ENCODE measurements at regions not wholly inside any gene's neighbourhood (a gene's known extent, or its start where the extent isn't known, plus 50 kb on each side); places are given as distances from the start of the nearest gene placed in this dataset.
"Not testable (repeated sequence)": the region's sequence is repeated elsewhere in the genome, so short reads cannot be mapped to it uniquely, and the experiment has no call there.

DNA sequence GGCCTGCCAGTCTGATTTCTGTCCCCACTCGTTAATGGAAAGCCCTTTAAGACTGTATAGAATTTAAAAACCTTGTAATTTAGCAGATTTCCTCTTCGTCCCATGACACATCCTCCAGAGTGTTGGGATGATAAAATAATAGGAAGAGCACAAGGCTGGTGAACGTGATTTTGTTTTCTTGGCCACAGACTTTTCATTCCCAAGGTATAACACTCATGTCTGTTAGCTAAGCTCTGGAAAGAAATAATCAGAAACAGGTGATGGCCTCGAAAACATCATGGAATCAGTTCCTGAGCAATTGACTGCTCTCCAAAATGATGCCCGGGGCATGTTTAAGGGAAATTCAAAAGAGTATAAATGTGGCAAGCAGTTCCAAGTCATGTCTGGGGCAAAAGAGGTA, 337.8 kb upstream of the TCF4 start:
- ATAC-seq = no peak

- no peak for ATAC-seq
These were observed 332.1 kb upstream of the TCF4 start for GRCh38 chr18:55920063-55920462.

- ATAC-seq = no peak
These were observed 330.5 kb upstream of the TCF4 start for GRCh38 chr18:55918444-55918843.

GRCh38 chr18:55912919-55913318, 324.9 kb upstream of the TCF4 start:
- no peak for ATAC-seq

DNA sequence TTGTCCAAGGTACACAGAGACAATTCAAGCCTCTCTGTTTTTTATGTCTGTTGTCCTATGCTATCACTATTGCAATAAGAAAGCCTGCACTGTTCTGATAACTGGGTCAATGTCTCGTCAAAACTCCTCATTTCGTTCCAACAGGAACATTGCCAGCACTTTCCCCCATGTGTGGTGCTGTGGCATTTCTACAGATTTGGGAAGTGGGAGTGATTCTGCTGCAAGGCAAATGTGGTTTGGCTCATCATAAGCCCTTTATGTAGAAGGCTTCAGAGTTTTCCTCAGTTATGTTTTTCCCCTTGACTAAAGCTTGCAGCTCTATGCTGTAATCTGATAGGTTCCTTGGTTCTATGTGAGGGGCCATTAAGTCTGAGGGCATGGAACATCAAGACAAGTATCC, 324.1 kb upstream of the TCF4 start:
- no peak for ATAC-seq

DNA sequence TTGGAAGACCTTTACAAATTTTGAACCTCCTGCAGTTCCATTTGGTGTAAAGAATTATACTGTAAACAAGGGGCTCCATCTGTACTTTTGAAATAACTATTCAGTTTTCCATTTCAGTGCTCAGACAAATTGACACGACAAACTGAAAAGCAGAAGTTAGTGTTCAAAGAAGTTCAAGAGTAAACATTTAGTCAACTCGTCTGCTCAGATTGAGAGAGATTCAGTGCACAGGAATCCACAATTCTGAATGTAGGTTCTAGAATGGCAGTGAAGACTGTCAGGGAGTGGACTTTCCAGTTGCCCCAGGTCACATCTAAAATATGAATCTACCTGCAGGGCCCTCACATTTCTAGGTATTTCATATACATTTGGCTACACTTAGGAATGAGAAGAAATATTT, 322.3 kb upstream of the TCF4 start:
- ATAC-seq = no peak

DNA sequence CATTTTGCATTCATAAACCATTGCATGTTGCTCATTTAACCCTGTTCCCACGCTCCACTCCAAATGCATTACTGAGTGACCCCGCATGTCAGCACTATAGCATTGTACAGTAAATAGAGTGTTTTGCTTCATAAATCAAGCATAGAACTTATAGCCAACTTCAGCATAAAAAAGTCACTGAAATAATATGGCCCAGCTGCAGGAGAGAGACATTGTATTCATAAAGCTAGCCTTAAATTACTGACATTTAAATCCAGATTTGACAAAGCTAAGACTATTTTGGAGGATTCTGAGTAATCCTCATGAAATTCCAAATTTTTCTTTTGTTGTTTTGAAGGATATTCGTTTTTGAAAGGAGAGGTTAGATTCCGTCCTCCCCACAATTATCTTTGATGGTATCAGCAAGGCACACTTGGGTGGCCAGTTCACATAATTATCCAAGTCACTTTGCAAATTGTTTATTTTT, 320.9 kb upstream of the TCF4 start:
- no peak for ATAC-seq

GRCh38 chr18:55907453-55908175, 319.6 kb upstream of the TCF4 start:
- ATAC-seq = peak; percentile 68

DNA sequence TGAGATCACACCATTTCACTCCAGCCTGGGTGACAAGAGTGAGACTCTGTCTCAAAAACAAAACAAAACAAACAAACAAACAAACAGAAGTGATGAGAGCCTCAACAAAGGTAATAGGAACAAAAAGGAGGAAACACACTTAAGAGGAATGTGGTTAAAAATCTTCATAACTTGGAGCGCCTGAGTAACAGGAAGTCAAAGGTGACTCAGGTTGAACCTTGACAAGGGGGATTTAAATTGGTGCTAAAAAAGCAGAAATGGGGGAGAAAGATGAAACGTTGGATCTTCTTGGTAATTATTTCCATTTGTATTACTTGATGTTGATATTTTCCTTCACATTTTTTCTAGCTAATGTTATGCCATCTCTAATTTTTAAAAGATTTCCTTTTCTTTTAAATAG, 318.5 kb upstream of the TCF4 start:
- ATAC-seq = no peak

DNA sequence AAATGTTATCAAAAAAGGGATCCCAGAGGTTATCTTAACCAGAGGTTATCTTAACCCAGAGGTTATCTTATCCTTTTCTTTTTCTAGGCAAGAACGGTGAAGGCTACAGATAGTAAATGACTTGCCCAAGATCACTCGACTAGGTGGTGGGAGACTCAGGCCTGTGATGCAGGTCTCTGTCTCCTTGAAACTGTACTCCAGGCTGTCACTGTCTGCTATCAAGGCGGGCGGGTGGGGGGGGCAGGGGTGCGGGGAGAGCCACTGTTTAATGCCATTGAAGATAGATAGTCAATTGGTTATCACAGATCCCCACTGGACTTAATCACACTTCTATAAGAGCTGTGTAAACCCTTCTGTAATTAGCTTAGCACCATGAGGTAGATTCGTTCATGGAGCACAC, 315.9 kb upstream of the TCF4 start:
- ATAC-seq = no peak

- no peak for ATAC-seq
These were observed 312.4 kb upstream of the TCF4 start for GRCh38 chr18:55900380-55900779.

DNA sequence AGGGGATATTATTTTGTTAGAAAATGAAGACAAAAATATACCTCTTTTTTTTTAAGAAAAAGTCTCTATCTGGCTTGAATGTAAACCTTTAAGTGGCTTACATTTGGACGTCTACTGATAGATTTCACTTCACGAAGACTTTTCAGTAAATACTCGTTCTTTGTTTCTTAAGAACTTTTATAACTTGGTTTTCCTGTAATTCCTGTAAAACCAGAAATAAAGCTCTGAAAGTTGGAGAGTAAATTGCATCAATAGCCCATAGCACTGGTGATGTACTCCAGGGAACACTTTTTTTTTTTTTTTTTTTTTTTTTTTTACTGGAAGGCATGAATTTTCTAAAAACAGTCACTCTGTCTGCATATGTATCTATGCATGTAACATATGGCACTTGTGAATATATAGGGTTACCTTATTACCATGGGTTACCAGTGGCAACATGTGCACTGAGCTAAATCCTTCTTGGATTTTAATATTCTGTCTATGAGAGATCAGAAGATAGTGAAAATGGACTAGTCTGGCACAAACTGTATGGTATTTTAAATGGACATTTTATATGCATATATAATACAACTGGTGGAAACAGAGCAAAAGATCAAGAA, 309.2 kb upstream of the TCF4 start:
- ATAC-seq = no peak

DNA sequence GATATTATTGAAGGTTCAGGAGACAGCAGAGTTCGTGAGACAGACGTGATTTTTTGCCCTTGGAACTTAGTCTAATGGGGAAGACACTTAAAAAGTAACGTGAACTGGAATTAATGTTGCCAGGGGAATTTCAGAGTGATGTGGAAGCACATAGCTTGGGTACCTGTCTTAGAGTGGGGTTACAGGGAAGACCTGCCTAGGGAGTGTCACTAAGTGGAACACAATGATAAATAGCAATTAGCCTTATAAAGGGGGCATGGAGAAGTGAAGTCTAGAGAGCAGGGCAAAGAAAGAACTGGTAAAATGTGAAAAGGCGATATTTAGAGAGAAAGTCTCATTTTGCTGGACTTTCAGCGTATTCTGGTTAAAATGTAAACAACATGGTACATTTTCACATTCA, 306.0 kb upstream of the TCF4 start:
- ATAC-seq = no peak

- not testable (repeated sequence) for ATAC-seq
These were observed 305.1 kb upstream of the TCF4 start for GRCh38 chr18:55892862-55893813.

- no peak for ATAC-seq
These were observed 298.9 kb upstream of the TCF4 start for GRCh38 chr18:55886886-55887285.

- ATAC-seq = no peak
These were observed 296.5 kb upstream of the TCF4 start for GRCh38 chr18:55884498-55884897.

DNA sequence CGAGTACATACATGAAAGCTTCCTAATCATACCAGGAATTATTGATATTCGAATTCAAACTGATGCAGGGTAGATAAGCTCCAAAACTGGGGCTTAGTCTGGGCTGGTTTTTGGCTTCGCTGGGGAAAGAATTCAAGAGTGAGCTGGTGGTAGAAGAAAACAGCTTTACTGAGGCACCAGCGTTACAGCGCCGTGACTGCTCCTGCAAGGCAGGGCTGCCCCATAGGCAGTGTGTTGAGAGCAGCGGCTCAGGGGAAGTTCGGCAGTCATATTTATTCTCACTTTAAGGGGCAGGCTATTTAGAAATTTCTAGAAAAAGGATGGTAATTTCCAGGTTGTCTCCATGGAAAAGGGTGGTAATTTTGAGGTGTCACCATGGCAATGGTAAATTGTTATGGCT, 292.6 kb upstream of the TCF4 start:
- no peak for ATAC-seq

DNA sequence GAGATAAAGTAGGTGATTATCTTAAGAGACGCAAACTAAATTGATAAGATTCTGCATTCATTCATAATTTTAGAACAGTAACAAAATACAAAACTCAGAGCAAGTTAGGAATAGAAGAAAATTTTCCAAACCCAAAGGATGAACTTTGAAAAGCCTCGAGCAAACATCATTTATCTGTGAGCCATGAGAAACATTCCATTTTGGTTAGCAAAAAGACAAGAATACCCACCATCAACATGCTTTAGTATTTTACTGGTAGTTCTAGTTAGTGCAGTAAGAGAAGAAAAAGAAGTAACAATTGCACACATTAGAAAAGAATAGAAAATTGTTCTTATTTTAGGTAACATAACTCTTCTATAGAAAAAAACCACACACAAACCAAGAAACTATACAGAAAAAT, 291.3 kb upstream of the TCF4 start:
- no peak for ATAC-seq

DNA sequence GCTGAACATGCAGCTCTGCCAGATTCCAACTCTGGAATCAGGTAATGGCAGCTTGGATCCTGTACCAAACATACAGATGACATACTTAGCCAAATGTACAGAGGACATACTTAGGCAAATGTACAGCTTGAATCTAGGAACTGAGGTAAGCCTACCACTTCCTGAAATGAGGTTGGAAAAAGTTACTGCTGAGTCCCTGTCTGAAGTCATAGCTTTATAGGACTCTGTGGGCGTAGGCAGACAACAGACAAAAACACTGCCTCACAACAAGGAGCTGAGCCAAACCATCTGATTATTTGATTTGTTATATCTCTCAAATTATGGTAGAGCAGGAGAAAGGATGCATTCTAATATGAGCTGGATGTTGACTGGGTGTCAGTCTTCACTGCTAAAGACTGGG, 290.2 kb upstream of the TCF4 start:
- ATAC-seq = no peak

DNA sequence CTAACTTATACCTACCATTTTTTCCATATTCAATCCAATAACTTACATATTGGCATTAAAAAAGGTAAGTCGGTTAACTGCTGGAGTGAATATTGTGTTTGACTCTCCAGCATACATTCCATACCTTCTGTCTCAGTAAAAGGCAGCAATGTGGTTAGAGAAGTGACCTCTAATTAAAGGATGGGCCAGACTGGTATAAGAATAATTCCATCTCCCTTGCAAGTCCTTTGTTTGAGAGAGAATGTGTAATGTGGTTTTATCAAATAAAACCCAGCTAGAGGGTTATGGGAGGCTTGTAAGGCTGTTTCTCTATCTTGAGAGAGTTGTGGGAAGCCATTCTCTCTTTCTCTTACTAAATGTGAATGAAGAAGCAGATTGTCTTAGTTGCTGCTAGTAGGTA, 289.3 kb upstream of the TCF4 start:
- ATAC-seq = no peak

DNA sequence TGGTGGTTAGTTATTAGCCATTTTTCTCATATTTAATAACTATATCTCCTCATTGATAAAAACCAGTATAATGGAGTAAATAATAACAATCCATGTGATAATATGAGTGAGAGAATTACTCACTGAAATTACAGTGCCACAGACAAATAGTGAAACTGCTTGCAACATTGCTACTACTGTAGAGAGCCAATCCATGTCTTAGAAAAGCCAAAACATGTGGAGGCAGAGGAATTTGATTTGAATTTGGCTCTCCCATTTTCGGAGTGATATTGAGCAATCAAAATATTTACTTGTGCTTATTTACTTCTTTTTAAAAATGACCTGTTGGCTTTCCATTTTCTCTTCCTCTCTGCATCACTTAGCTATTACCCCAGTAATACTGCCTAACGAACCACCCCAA, 288.3 kb upstream of the TCF4 start:
- no peak for ATAC-seq

DNA sequence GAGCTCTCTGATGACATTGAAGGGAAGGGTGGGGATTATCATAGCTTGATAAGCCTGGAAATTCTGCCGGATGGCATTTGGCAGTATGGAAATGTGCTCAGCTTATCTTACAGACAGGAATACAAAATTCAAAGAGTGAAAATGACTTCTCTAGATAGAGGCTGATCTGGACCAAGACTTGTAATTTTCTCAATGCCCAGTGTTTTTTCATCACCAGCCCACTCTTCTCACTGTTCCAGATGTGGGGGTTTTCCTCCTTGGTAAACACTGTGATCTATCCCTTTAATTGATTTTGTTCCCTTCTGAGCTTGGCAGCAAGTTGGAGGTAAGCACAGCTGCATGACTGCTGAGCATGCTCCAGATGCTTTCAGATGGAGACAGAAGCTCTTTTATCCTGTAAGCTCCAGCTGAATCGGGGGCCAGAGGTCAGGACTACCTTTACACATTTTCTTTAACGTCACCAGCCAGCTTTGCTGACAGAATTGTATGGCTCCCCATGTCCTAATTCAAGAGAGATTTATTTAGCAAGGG, 287.4 kb upstream of the TCF4 start:
- ATAC-seq = no peak
